ENCODE measurements at regions not wholly inside any gene's neighbourhood (a gene's known extent, or its start where the extent isn't known, plus 50 kb on each side); places are given as distances from the start of the nearest gene placed in this dataset.

DNA sequence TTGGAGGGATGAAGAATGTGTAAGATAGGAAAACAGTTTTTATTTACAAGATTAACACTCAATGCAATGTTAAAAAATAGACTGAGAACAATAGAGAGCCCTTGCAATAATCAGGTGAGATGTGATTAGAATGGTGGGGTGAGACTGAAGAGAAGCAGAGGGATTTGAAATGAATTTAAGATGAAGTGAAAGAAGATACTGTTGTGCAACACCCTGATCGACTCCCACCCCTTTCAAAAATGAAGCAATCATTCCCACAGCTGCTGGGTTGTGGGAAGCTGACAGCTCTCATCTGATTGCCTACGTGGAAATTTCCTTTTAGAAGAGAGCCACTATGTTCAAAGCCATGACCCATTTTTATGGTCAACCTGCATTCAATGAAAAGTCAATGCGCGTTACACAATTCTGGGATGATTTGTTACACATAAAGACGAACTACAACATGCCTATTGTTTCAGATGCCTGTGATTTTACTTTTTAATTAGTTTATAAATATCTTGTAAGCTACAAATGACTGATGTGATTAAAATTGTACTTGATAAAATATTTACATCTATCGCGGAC is 1374.8 kb downstream of the PCDH9 start:
- intact Hi-C loops (cut with DNase I) = no loop called here
- no peak for DNase-seq (ENCODE audit: low spot score)
- H3K36me3 ChIP-seq = no peaks in the 10 kb centered on the region
- no peaks in the 10 kb centered on the region for H3K27me3 ChIP-seq (replicated peaks; ENCODE audit: insufficient read depth)
- H3K4me3 ChIP-seq = no peak overlapping the region
- H3K4me1 ChIP-seq (replicated peaks) = no peaks in the 10 kb centered on the region
- H3K9me3 ChIP-seq = no peaks in the 10 kb centered on the region
- WGBS = 77% methylated on average over 7 of the region's 7 CpGs
- TF ChIP-seq POLR2AphosphoS5 (IDR thresholded peaks at IDR 0.05) (no peak), POLR2A (IDR thresholded peaks at IDR 0.05) (no peak)
- TF ChIP-seq, protein P1, sequence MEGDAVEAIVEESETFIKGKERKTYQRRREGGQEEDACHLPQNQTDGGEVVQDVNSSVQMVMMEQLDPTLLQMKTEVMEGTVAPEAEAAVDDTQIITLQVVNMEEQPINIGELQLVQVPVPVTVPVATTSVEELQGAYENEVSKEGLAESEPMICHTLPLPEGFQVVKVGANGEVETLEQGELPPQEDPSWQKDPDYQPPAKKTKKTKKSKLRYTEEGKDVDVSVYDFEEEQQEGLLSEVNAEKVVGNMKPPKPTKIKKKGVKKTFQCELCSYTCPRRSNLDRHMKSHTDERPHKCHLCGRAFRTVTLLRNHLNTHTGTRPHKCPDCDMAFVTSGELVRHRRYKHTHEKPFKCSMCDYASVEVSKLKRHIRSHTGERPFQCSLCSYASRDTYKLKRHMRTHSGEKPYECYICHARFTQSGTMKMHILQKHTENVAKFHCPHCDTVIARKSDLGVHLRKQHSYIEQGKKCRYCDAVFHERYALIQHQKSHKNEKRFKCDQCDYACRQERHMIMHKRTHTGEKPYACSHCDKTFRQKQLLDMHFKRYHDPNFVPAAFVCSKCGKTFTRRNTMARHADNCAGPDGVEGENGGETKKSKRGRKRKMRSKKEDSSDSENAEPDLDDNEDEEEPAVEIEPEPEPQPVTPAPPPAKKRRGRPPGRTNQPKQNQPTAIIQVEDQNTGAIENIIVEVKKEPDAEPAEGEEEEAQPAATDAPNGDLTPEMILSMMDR (IDR thresholded peaks at IDR 0.05) = no peak
- no peak overlapping the region for H3K27ac ChIP-seq

DNA sequence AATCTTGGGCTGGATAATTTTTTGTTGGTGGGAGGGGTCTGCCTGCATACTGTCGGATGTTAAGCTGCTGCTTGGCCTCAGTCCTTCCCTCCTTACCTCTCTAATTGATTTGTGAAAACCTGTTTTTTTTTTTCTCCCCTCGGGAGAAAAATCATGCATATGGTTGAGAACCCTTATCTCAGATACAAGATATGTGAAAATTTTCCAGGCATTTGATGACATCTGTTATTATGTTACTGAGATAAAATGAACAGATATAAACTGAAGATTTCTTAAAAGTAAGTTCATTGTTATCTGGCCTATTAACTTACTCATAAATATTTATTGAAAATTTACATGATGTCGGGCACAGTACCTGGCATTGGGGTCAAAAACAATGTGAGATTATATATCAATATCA is 1375.7 kb downstream of the PCDH9 start:
- Histone ChIP-seq H3K4me1 (replicated peaks) (no peaks in the 10 kb centered on the region), H3K4me3 (no peak overlapping the region)

DNA sequence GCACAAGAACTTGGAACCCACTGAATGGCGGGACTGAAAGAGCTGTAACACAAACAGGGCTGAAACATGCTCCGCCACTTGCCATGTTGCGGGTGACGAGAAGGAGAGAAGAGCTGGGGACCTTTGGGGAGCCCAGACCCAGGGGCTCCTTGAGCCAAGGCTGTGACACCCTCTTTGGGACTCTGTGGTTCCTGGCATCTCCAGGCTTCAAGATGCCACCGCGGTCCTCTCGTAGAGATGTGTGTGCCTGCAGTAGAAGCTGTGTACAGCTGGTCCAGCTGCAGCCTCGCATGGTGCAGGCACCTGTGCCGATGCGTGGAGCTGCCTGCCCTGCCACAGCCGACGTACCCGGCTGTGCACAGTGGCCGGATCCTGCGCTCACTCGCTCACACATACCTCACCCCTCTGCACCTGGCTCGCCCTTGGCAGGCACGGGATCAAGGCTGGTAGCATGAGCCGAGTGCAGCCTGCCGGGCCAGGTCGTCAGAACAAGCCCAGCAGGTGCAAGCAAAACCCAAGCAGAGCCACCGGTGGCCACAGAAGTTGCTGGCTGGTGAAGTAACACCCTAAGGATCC is 1385.8 kb downstream of the PCDH9 start:
- H3K36me3 ChIP-seq = no peaks in the 10 kb centered on the region
- H3K4me3 ChIP-seq = no peak overlapping the region
- no peaks in the 10 kb centered on the region for H3K27me3 ChIP-seq (replicated peaks; ENCODE audit: insufficient read depth)
- 97% methylated on average over 18 of the region's 22 CpGs for WGBS
- no peak overlapping the region for H3K27ac ChIP-seq
- intact Hi-C loops (cut with DNase I) = no loop called here
- no peaks in the 10 kb centered on the region for H3K9me3 ChIP-seq
- no peaks in the 10 kb centered on the region for H3K4me1 ChIP-seq (replicated peaks)
- TF ChIP-seq, protein P1 (IDR thresholded peaks at IDR 0.05) = no peak
- TF ChIP-seq POLR2AphosphoS5 (IDR thresholded peaks at IDR 0.05) (no peak), POLR2A (IDR thresholded peaks at IDR 0.05) (no peak)
- DNase-seq (ENCODE audit: low spot score) = no peak

More for the DNA sequence above, 1375.7 kb downstream of the PCDH9 start:
- Histone ChIP-seq H3K27me3 (replicated peaks; ENCODE audit: insufficient read depth) (no peaks in the 10 kb centered on the region), H3K36me3 (no peaks in the 10 kb centered on the region), H3K9me3 (no peaks in the 10 kb centered on the region), H3K27ac (no peak overlapping the region)
- no peak for DNase-seq (ENCODE audit: low spot score)
- intact Hi-C loops (cut with DNase I) = no loop called here
- TF ChIP-seq, protein P1 (IDR thresholded peaks at IDR 0.05) = no peak
- TF ChIP-seq POLR2AphosphoS5 (IDR thresholded peaks at IDR 0.05) = no peak
- no peak for TF ChIP-seq POLR2A (IDR thresholded peaks at IDR 0.05)
- WGBS = 45% methylated on average over 3 of the region's 3 CpGs

DNA sequence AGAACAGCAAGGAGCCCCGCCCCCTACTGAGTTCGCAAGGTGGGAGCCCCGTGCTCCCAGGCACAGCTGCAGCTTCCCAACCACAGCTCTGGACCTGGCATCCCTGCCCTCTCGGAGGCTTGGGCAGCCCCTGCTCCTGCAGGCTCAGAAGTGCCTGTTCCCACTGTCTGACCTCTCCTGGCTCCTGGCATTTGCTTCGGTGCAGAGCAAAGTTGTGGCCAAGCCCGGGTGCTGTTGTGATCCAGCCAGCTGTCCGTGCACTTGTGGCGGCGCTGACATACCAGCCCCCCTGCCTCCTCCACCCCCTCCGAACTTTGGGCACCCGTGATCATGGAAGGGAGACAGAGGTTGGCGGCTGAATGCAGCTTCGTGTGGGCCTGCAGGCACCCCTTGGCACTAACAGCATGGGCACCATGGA is 1386.8 kb downstream of the PCDH9 start:
- TF ChIP-seq, protein P1 (IDR thresholded peaks at IDR 0.05) = no peak
- TF ChIP-seq POLR2A (IDR thresholded peaks at IDR 0.05) = no peak
- TF ChIP-seq POLR2AphosphoS5 (IDR thresholded peaks at IDR 0.05) = no peak
- intact Hi-C loops (cut with DNase I) = no loop called here
- H3K27ac ChIP-seq = no peak overlapping the region
- no peaks in the 10 kb centered on the region for H3K27me3 ChIP-seq (replicated peaks; ENCODE audit: insufficient read depth)
- H3K4me1 ChIP-seq (replicated peaks) = no peaks in the 10 kb centered on the region
- no peaks in the 10 kb centered on the region for H3K36me3 ChIP-seq
- H3K4me3 ChIP-seq = no peak overlapping the region
- H3K9me3 ChIP-seq = no peaks in the 10 kb centered on the region
- 90% methylated on average over 13 of the region's 13 CpGs for WGBS
- no peak for DNase-seq (ENCODE audit: low spot score)

DNA sequence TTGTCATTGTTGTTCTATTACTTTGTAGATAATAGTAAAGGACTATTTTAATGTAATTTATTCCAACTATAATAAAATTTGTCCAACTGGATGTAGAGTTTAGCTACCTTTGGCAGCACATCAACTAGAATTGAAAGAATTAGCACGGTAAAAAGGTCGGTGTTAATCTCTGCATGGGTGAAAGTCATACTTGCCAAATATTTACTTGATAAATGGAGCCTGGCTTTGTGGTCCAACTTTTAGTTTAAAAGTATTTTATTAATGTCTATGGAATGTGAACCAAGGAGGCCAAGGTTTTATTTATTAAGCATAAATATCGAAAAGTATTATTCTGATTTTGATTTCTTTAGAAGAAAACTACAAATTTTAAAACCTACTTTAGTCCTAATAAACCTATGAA is 1389.0 kb downstream of the PCDH9 start:
- H3K4me1 ChIP-seq (replicated peaks) = no peaks in the 10 kb centered on the region
- no peak for DNase-seq (ENCODE audit: low spot score)
- no peaks in the 10 kb centered on the region for H3K9me3 ChIP-seq
- intact Hi-C loops (cut with DNase I) = no loop called here
- no peak overlapping the region for H3K4me3 ChIP-seq
- no peak overlapping the region for H3K27ac ChIP-seq
- TF ChIP-seq POLR2AphosphoS5 (IDR thresholded peaks at IDR 0.05) (no peak), POLR2A (IDR thresholded peaks at IDR 0.05) (no peak)
- TF ChIP-seq, protein P1 (IDR thresholded peaks at IDR 0.05) = no peak
- H3K27me3 ChIP-seq (replicated peaks; ENCODE audit: insufficient read depth) = no peaks in the 10 kb centered on the region
- 68% methylated on average over 3 of the region's 3 CpGs for WGBS
- no peaks in the 10 kb centered on the region for H3K36me3 ChIP-seq

All from prostate gland (tissue), 2 donors.